ENCODE measurements at regions not wholly inside any gene's neighbourhood (a gene's known extent, or its start where the extent isn't known, plus 50 kb on each side); places are given as distances from the start of the nearest gene placed in this dataset.

- Histone ChIP-seq H3K27ac (ENCODE audit: low read depth in 1 of 3, low read length in 2 of 3) (no peak overlapping the region), H3K4me1 (ENCODE audit: control insufficient read depth in 3 of 3, insufficient read depth in 2 of 3, low read depth in 1 of 3, low read length in 2 of 3) (no peaks in the 10 kb centered on the region), H3K27me3 (ENCODE audit: control insufficient read depth in 3 of 3, insufficient read depth in 3 of 3, low read length in 3 of 3) (no peaks in the 10 kb centered on the region), H3K36me3 (ENCODE audit: control insufficient read depth in 3 of 3, insufficient read depth in 2 of 3, low read depth in 1 of 3, low read length in 3 of 3) (no peaks in the 10 kb centered on the region), H3K4me3 (ENCODE audit: low read depth in 1 of 3, low read length in 3 of 3) (no peak overlapping the region), H3K9me3 (ENCODE audit: control insufficient read depth in 2 of 2, insufficient read depth in 1 of 2, low read depth in 1 of 2, low read length in 1 of 2) (no peaks in the 10 kb centered on the region)
- 90 to 97% (median 96%) methylated on average over 22 of the region's 22 CpGs for WGBS, 3 donors
- FAIRE-seq (no peak), DNase-seq (no peak)
These were observed 59.8 kb upstream of the THBS2 start for GRCh38 chr6:169313347-169314010.

GRCh38 chr6:169312658-169313346 lies 59.2 kb upstream of the THBS2 start:
- H3K4me1 ChIP-seq (ENCODE audit: control insufficient read depth in 3 of 3, insufficient read depth in 2 of 3, low read depth in 1 of 3, low read length in 2 of 3), result no peaks in the 10 kb centered on the region
- H3K4me3 ChIP-seq (ENCODE audit: low read depth in 1 of 3, low read length in 3 of 3), result no peak overlapping the region
- WGBS, 3 donors, result 71 to 73% (median 72%) methylated on average over 14 of the region's 14 CpGs
- no peak overlapping the region for H3K27ac ChIP-seq (ENCODE audit: low read depth in 1 of 3, low read length in 2 of 3)
- FAIRE-seq (no peak), DNase-seq (no peak)
- H3K36me3 ChIP-seq (ENCODE audit: control insufficient read depth in 3 of 3, insufficient read depth in 2 of 3, low read depth in 1 of 3, low read length in 3 of 3), result no peaks in the 10 kb centered on the region
- no peaks in the 10 kb centered on the region for H3K27me3 ChIP-seq (ENCODE audit: control insufficient read depth in 3 of 3, insufficient read depth in 3 of 3, low read length in 3 of 3)
- H3K9me3 ChIP-seq (ENCODE audit: control insufficient read depth in 2 of 2, insufficient read depth in 1 of 2, low read depth in 1 of 2, low read length in 1 of 2), result no peaks in the 10 kb centered on the region

GRCh38 chr6:169310983-169311382 lies 57.3 kb upstream of the THBS2 start:
- FAIRE-seq (no peak), DNase-seq (no peak)
- Histone ChIP-seq H3K36me3 (ENCODE audit: control insufficient read depth in 3 of 3, insufficient read depth in 2 of 3, low read depth in 1 of 3, low read length in 3 of 3) (no peaks in the 10 kb centered on the region), H3K9me3 (ENCODE audit: control insufficient read depth in 2 of 2, insufficient read depth in 1 of 2, low read depth in 1 of 2, low read length in 1 of 2) (no peaks in the 10 kb centered on the region), H3K4me3 (ENCODE audit: low read depth in 1 of 3, low read length in 3 of 3) (no peak overlapping the region), H3K4me1 (ENCODE audit: control insufficient read depth in 3 of 3, insufficient read depth in 2 of 3, low read depth in 1 of 3, low read length in 2 of 3) (no peaks in the 10 kb centered on the region), H3K27ac (ENCODE audit: low read depth in 1 of 3, low read length in 2 of 3) (no peak overlapping the region), H3K27me3 (ENCODE audit: control insufficient read depth in 3 of 3, insufficient read depth in 3 of 3, low read length in 3 of 3) (no peaks in the 10 kb centered on the region)
- WGBS, 3 donors, result 81 to 85% (median 83%) methylated on average over 3 of the region's 3 CpGs
